ENCODE measurements at regions not wholly inside any gene's neighbourhood (a gene's known extent, or its start where the extent isn't known, plus 50 kb on each side); places are given as distances from the start of the nearest gene placed in this dataset.

DNA sequence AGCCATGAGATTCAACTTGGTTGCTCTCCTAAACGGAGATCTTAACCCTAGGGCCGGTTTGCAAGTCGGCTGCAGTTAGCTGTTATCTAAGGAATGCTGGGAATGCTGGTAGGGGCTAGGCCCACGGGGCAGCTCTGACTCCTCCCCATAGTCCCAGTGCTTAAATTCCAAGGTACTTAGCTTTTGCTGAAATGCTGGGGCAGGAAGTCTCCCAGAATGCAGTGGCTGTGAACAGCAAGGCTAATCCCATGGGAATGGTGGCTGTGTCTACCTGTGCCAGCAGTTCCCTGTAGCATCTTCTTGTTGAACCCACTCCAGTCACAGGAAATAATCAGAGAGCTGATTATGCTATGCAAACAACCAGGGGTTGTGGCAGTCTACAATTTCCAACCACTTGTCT, 102.5 kb upstream of the TJP1 start:
- ATAC-seq (peak; percentile 80), DNase-seq (peak in 1 of 4 donors; percentile 30)
- intact Hi-C loops (cut with DNase I), result no loop called here
- Histone ChIP-seq H3K36me3 (no peaks in the 10 kb centered on the region), H3K9me3 (no peaks in the 10 kb centered on the region), H3K27me3 (no peaks in the 10 kb centered on the region), H3K4me1 (peaks cover 0 to 10% of the 10 kb centered on the region in 2 donors), H3K4me3 (no peak overlapping the region), H3K27ac (peak overlapping the region; percentile 36 to 59)
- TF ChIP-seq, protein P1, sequence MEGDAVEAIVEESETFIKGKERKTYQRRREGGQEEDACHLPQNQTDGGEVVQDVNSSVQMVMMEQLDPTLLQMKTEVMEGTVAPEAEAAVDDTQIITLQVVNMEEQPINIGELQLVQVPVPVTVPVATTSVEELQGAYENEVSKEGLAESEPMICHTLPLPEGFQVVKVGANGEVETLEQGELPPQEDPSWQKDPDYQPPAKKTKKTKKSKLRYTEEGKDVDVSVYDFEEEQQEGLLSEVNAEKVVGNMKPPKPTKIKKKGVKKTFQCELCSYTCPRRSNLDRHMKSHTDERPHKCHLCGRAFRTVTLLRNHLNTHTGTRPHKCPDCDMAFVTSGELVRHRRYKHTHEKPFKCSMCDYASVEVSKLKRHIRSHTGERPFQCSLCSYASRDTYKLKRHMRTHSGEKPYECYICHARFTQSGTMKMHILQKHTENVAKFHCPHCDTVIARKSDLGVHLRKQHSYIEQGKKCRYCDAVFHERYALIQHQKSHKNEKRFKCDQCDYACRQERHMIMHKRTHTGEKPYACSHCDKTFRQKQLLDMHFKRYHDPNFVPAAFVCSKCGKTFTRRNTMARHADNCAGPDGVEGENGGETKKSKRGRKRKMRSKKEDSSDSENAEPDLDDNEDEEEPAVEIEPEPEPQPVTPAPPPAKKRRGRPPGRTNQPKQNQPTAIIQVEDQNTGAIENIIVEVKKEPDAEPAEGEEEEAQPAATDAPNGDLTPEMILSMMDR (IDR thresholded peaks at IDR 0.05), result no peak

DNA sequence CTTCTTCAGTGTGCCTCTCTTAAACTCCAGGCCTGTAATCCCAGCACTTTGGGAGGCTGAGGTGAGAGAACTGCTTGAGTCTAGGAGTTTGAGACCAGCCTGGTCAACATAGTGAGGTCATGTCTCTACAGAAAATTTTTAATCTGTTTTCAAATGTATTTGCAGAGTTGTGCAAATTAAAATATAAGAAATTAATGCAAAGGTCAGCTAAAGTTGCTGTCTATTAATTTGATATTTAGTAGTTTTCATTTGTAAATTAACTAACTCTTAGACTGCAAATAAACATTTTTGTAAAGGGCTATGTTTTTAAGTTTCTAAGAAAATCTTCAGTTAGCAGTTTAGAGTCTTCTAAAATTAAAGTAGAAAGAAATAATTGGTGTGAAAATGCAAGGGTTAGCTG, 99.9 kb upstream of the TJP1 start:
- no peak for ATAC-seq
- no peaks in the 10 kb centered on the region for H3K9me3 ChIP-seq
- no peaks in the 10 kb centered on the region for H3K36me3 ChIP-seq
- peaks cover 0 to 10% of the 10 kb centered on the region in 2 donors for H3K4me1 ChIP-seq
- DNase-seq, result no peak
- no peaks in the 10 kb centered on the region for H3K27me3 ChIP-seq
- TF ChIP-seq, protein P1 (IDR thresholded peaks at IDR 0.05), result no peak
- intact Hi-C loops (cut with DNase I), result no loop called here
- no peak overlapping the region for H3K4me3 ChIP-seq
- no peak overlapping the region for H3K27ac ChIP-seq

DNA sequence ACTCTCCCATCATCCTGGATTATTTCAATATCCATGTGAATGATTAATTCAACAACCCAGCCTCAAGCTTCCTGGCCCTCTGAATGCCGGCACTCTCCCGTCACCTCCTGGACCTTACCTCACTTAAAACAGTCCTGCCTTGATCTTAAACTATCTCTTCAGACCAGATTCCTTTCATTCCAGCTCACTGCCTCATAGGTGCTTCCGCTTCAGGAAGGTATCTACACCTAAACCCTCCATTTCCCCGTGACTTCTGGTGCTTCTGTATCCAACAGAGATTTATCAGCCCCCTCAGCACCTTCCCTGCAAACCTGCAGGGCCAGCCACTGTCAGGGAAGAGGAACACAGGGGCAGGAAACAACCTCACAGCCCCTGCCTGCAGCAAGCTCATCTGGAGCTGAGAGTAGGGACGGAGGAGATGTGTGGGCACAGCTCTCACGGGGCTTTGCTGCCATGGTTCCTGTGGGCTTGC, 98.9 kb upstream of the TJP1 start:
- H3K27me3 ChIP-seq, result no peaks in the 10 kb centered on the region
- no peaks in the 10 kb centered on the region for H3K9me3 ChIP-seq
- H3K27ac ChIP-seq, result no peak overlapping the region
- H3K36me3 ChIP-seq, result no peaks in the 10 kb centered on the region
- DNase-seq (no peak), ATAC-seq (peak; percentile 20)
- TF ChIP-seq, protein P1 (IDR thresholded peaks at IDR 0.05), result no peak
- intact Hi-C loops (cut with DNase I), result no loop called here
- H3K4me3 ChIP-seq, result no peak overlapping the region
- peaks cover 0 to 10% of the 10 kb centered on the region in 2 donors for H3K4me1 ChIP-seq

GRCh38 chr15:29920515-29920914, 98.2 kb upstream of the TJP1 start:
- intact Hi-C loops (cut with DNase I), result no loop called here
- Histone ChIP-seq H3K9me3 (no peaks in the 10 kb centered on the region), H3K36me3 (no peaks in the 10 kb centered on the region), H3K4me3 (no peak overlapping the region), H3K4me1 (peaks cover 0 to 10% of the 10 kb centered on the region in 2 donors), H3K27ac (no peak overlapping the region), H3K27me3 (no peaks in the 10 kb centered on the region)
- TF ChIP-seq, protein P1 (IDR thresholded peaks at IDR 0.05), result no peak
- DNase-seq (peak in 1 of 4 donors; percentile 68), ATAC-seq (peak; percentile 68)

GRCh38 chr15:29919380-29919881, 97.2 kb upstream of the TJP1 start:
- no peak for ATAC-seq
- TF ChIP-seq, protein P1 (IDR thresholded peaks at IDR 0.05), result no peak
- Histone ChIP-seq H3K36me3 (no peaks in the 10 kb centered on the region), H3K9me3 (no peaks in the 10 kb centered on the region), H3K27ac (no peak overlapping the region), H3K4me3 (no peak overlapping the region), H3K4me1 (peaks cover 0 to under 1% of the 10 kb centered on the region in 2 donors), H3K27me3 (no peaks in the 10 kb centered on the region)
- no peak for DNase-seq
- intact Hi-C loops (cut with DNase I), result no loop called here

Measured in left lung (tissue), 4 donors.